HS-27A (cell line): ENCODE measurements at regions not wholly inside any gene's neighbourhood (a gene's known extent, or its start where the extent isn't known, plus 50 kb on each side); places are given as distances from the start of the nearest gene placed in this dataset.

ENCODE experiments used
- DNase-seq: peaks from one replicate; pipeline ENCODE4 v3.0.0-alpha.2; 2012; ENCODE audit warnings: low read depth, missing footprints

GRCh38 chr1:229184066-229184465, 86.8 kb upstream of the RAB4A start:
- DNase-seq, result no peak

- DNase-seq, result no peak
Measured at GRCh38 chr1:229185963-229186362, 84.9 kb upstream of the RAB4A start.

- no peak for DNase-seq
Measured at GRCh38 chr1:229186373-229187056, 84.4 kb upstream of the RAB4A start.

- DNase-seq, result no peak
Measured at GRCh38 chr1:229190057-229190575, 80.8 kb upstream of the RAB4A start.

GRCh38 chr1:229191066-229191674, 79.7 kb upstream of the RAB4A start:
- no peak for DNase-seq

- no peak for DNase-seq
Measured at GRCh38 chr1:229192031-229192430, 78.9 kb upstream of the RAB4A start.

GRCh38 chr1:229192853-229193252, 78.1 kb upstream of the RAB4A start:
- DNase-seq, result no peak

- no peak for DNase-seq
Measured at GRCh38 chr1:229194096-229194495, 76.8 kb upstream of the RAB4A start.

GRCh38 chr1:229195246-229195645, 75.7 kb upstream of the RAB4A start:
- DNase-seq, result no peak

GRCh38 chr1:229196404-229197264, 74.3 kb upstream of the RAB4A start:
- no peak for DNase-seq

- DNase-seq, result no peak
Measured at GRCh38 chr1:229197265-229197585, 73.7 kb upstream of the RAB4A start.

- DNase-seq, result no peak
Measured at GRCh38 chr1:229199261-229200243, 71.4 kb upstream of the RAB4A start.

- no peak for DNase-seq
Measured at GRCh38 chr1:229203030-229203751, 67.7 kb upstream of the RAB4A start.

- no peak for DNase-seq
Measured at GRCh38 chr1:229203991-229204632, 66.8 kb upstream of the RAB4A start.

- DNase-seq, result no peak
Measured at GRCh38 chr1:229204921-229205777, 65.8 kb upstream of the RAB4A start.

GRCh38 chr1:229205854-229206253, 65.1 kb upstream of the RAB4A start:
- no peak for DNase-seq

GRCh38 chr1:229207916-229208315, 63.0 kb upstream of the RAB4A start:
- no peak for DNase-seq

GRCh38 chr1:229208481-229208880, 62.4 kb upstream of the RAB4A start:
- DNase-seq, result no peak

GRCh38 chr1:229209386-229209785, 61.5 kb upstream of the RAB4A start:
- no peak for DNase-seq

GRCh38 chr1:229209816-229210215, 61.1 kb upstream of the RAB4A start:
- no peak for DNase-seq
